Left ventricle myocardium inferior (tissue), 1 donor: ENCODE measurements at regions not wholly inside any gene's neighbourhood (a gene's known extent, or its start where the extent isn't known, plus 50 kb on each side); places are given as distances from the start of the nearest gene placed in this dataset.

Experiments used
- DNase-seq: peaks from one replicate; pipeline ENCODE4 v3.0.0-alpha.2; 2020
- H3K27ac ChIP-seq: fragments of 200-600 bp; replicated peaks from 2 replicates; pipeline ENCODE4 v1.8.0; 2021
- H3K27me3 ChIP-seq: fragments of 200-600 bp; 2 replicates; pipeline ENCODE4 v1.8.0; 2021; ENCODE audit warnings: low read depth
- H3K36me3 ChIP-seq: fragments of 200-600 bp; 2 replicates; pipeline ENCODE4 v1.8.0; 2021
- H3K4me1 ChIP-seq: fragments of 200-600 bp; 2 replicates; pipeline ENCODE4 v1.8.0; 2021
- H3K4me3 ChIP-seq: fragments of 200-600 bp; 2 replicates; pipeline ENCODE4 v1.8.0; 2021; ENCODE audit warnings: mild to moderate bottlenecking, moderate library complexity
- H3K9me3 ChIP-seq: fragments of 200-600 bp; replicated peaks from 2 replicates; pipeline ENCODE4 v1.8.0; 2021
- CTCF ChIP-seq: fragments of 200-600 bp; IDR thresholded peaks from 2 replicates; pipeline ENCODE4 v1.8.0; 2021; ENCODE audit warnings: antibody characterized with exemption, mild to moderate bottlenecking, borderline replicate concordance
- intact Hi-C: fragments of 100-400 bp; cut with micrococcal nuclease; formaldehyde crosslinking; loops from one replicate; pipeline ENCODE4 v1.11.0; 2022
- donor health status: DM: no; HTN: yes; CAD: no; lungs with severe emphysema.

GRCh38 chr6:170473301-170473717 is 79.8 kb downstream of the PSMB1 start:
- no peak overlapping the region for H3K4me3 ChIP-seq
- no peak for DNase-seq
- H3K27ac ChIP-seq = no peak overlapping the region
- H3K4me1 ChIP-seq = peaks cover 5% of the 10 kb centered on the region
- H3K36me3 ChIP-seq = no peaks in the 10 kb centered on the region
- H3K9me3 ChIP-seq = no peaks in the 10 kb centered on the region
- no peak for TF ChIP-seq CTCF
- H3K27me3 ChIP-seq = peaks cover 20% of the 10 kb centered on the region
- intact Hi-C loops = no loop called here

GRCh38 chr6:170471491-170471890 is 81.6 kb downstream of the PSMB1 start:
- Histone ChIP-seq H3K27me3 (peaks cover 20% of the 10 kb centered on the region), H3K36me3 (no peaks in the 10 kb centered on the region), H3K4me1 (peaks cover 5% of the 10 kb centered on the region), H3K9me3 (no peaks in the 10 kb centered on the region), H3K27ac (no peak overlapping the region), H3K4me3 (no peak overlapping the region)
- no peak for TF ChIP-seq CTCF
- no peak for DNase-seq
- intact Hi-C loops = no loop called here

- Histone ChIP-seq H3K27ac (no peak overlapping the region), H3K4me3 (no peak overlapping the region), H3K9me3 (no peaks in the 10 kb centered on the region), H3K27me3 (peaks cover 20% of the 10 kb centered on the region), H3K36me3 (no peaks in the 10 kb centered on the region), H3K4me1 (peaks cover 5% of the 10 kb centered on the region)
- DNase-seq = no peak
- intact Hi-C loops = no loop called here
- TF ChIP-seq CTCF = no peak
These were observed 82.4 kb downstream of the PSMB1 start for GRCh38 chr6:170470734-170471133.

- Histone ChIP-seq H3K27ac (no peak overlapping the region), H3K27me3 (no peaks in the 10 kb centered on the region), H3K4me3 (no peak overlapping the region), H3K4me1 (peaks cover 19% of the 10 kb centered on the region), H3K36me3 (no peaks in the 10 kb centered on the region), H3K9me3 (no peaks in the 10 kb centered on the region)
- no peak for DNase-seq
- no peak for TF ChIP-seq CTCF
- intact Hi-C loops = no loop called here
These were observed 88.6 kb downstream of the PSMB1 start for GRCh38 chr6:170464524-170464979.

GRCh38 chr6:170464080-170464479 is 89.0 kb downstream of the PSMB1 start:
- Histone ChIP-seq H3K27me3 (no peaks in the 10 kb centered on the region), H3K4me3 (no peak overlapping the region), H3K27ac (no peak overlapping the region), H3K4me1 (peaks cover 20% of the 10 kb centered on the region), H3K36me3 (no peaks in the 10 kb centered on the region), H3K9me3 (no peaks in the 10 kb centered on the region)
- intact Hi-C loops = no loop called here
- no peak for DNase-seq
- no peak for TF ChIP-seq CTCF
